ENCODE measurements at regions not wholly inside any gene's neighbourhood (a gene's known extent, or its start where the extent isn't known, plus 50 kb on each side); places are given as distances from the start of the nearest gene placed in this dataset.

DNA sequence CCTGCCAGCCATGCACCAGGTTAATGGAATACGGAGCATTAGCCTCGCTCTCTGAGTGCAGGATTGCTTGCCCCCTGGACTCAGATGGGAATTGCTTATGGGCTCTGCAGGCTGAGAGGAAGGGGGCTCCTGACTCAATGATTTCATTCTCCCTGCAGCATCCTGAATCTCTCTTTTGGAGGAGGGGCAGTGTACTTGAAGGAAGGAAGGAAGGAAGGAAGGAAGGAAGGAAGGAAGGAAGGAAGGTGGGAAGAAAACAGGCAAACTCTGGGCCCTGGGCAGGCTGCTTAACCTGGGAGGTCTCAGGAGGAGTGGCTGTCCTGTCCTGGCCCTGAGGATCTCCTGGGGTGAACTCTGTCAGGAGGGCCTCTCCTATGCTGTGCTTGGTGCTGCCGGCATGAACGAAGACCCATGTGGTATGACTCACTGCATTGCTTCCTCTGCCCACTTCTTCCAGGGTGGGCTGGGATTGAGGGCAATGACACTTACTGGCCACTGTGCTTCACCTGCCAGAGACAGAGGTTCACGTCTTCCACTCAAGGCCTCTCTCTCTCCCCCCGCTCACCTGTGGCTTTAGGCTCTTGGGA, 257.1 kb upstream of the CSF3R start:
- TF ChIP-seq NRF1 (IDR thresholded peaks at IDR 0.05; ENCODE audit: low read depth, low read length) (no peak), ZNF274 (IDR thresholded peaks at IDR 0.05; ENCODE audit: borderline replicate concordance, extremely low read depth, low read length) (no peak)
- TF ChIP-seq, protein P1, sequence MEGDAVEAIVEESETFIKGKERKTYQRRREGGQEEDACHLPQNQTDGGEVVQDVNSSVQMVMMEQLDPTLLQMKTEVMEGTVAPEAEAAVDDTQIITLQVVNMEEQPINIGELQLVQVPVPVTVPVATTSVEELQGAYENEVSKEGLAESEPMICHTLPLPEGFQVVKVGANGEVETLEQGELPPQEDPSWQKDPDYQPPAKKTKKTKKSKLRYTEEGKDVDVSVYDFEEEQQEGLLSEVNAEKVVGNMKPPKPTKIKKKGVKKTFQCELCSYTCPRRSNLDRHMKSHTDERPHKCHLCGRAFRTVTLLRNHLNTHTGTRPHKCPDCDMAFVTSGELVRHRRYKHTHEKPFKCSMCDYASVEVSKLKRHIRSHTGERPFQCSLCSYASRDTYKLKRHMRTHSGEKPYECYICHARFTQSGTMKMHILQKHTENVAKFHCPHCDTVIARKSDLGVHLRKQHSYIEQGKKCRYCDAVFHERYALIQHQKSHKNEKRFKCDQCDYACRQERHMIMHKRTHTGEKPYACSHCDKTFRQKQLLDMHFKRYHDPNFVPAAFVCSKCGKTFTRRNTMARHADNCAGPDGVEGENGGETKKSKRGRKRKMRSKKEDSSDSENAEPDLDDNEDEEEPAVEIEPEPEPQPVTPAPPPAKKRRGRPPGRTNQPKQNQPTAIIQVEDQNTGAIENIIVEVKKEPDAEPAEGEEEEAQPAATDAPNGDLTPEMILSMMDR (IDR thresholded peaks at IDR 0.05; ENCODE audit: control extremely low read depth in 1 of 3, insufficient read depth in 1 of 3, low read depth in 1 of 3, low read length in 3 of 3), result no peak

All from H1 (cell line).